GM18907 (cell line): ENCODE measurements at regions not wholly inside any gene's neighbourhood (a gene's known extent, or its start where the extent isn't known, plus 50 kb on each side); places are given as distances from the start of the nearest gene placed in this dataset.

Experiments used
- ATAC-seq: cut with Tn5 transposase; IDR thresholded peaks from one replicate; pipeline ENCODE4 v1.9.1; 2021; ENCODE audit warnings: mild to moderate bottlenecking, moderate library complexity; ENCODE audit not compliant: unreplicated experiment

GRCh38 chr6:165987483-165988301 lies 180.0 kb downstream of the TBXT start:
- ATAC-seq: no peak

- ATAC-seq: no peak
Measured at GRCh38 chr6:165986914-165987482, 180.7 kb downstream of the TBXT start.

GRCh38 chr6:165986311-165986913 lies 181.2 kb downstream of the TBXT start:
- no peak for ATAC-seq

GRCh38 chr6:165985806-165986299 lies 181.8 kb downstream of the TBXT start:
- ATAC-seq: no peak

GRCh38 chr6:165985281-165985805 lies 182.3 kb downstream of the TBXT start:
- ATAC-seq: no peak

GRCh38 chr6:165984729-165985275 lies 182.8 kb downstream of the TBXT start:
- no peak for ATAC-seq

- no peak for ATAC-seq
Measured at GRCh38 chr6:165983112-165984072, 184.3 kb downstream of the TBXT start.

GRCh38 chr6:165978476-165978875 lies 189.2 kb downstream of the TBXT start:
- ATAC-seq: no peak

- no peak for ATAC-seq
Measured at GRCh38 chr6:165976684-165977083, 191.0 kb downstream of the TBXT start.

GRCh38 chr6:165974817-165975216 lies 192.8 kb downstream of the TBXT start:
- ATAC-seq: no peak

GRCh38 chr6:165973473-165973872 lies 194.2 kb downstream of the TBXT start:
- ATAC-seq: no peak

GRCh38 chr6:165972139-165972802 lies 195.4 kb downstream of the TBXT start:
- no peak for ATAC-seq

- no peak for ATAC-seq
Measured at GRCh38 chr6:165971202-165971601, 196.4 kb downstream of the TBXT start.

GRCh38 chr6:165970001-165970400 lies 197.7 kb downstream of the TBXT start:
- ATAC-seq: no peak

- ATAC-seq: no peak
Measured at GRCh38 chr6:165969184-165969583, 198.5 kb downstream of the TBXT start.

GRCh38 chr6:165968408-165968807 lies 199.2 kb downstream of the TBXT start:
- no peak for ATAC-seq

GRCh38 chr6:165967810-165968407 lies 199.7 kb downstream of the TBXT start:
- ATAC-seq: no peak

- ATAC-seq: no peak
Measured at GRCh38 chr6:165963750-165964149, 203.9 kb downstream of the TBXT start.

GRCh38 chr6:165962366-165962765 lies 205.3 kb downstream of the TBXT start:
- no peak for ATAC-seq
